ENCODE measurements at regions not wholly inside any gene's neighbourhood (a gene's known extent, or its start where the extent isn't known, plus 50 kb on each side); places are given as distances from the start of the nearest gene placed in this dataset.
"Not testable (repeated sequence)": the region's sequence is repeated elsewhere in the genome, so short reads cannot be mapped to it uniquely, and the experiment has no call there.

DNA sequence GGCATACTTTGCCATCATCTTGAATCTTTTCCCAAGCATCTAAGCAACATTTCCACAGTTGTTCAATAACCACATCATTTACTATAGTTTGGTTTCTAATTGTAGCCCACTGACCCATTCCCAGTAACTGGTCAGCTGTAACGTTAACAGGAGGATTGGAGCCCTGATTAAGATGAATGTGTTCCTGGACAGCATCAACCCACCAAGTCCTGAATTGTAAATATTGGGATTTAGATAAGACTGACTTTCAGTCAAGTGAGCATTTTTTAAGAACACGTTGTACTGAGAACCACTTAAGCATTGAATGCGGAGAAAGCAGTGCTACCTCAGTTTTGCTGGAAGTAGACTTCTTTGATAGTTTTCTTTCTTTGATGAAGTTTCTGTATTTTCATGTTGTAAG is 53.3 kb upstream of the ARL4D start:
- not testable (repeated sequence) for DNase-seq

GRCh38 chr17:43344685-43345084 is 54.1 kb upstream of the ARL4D start:
- no peak for DNase-seq

DNA sequence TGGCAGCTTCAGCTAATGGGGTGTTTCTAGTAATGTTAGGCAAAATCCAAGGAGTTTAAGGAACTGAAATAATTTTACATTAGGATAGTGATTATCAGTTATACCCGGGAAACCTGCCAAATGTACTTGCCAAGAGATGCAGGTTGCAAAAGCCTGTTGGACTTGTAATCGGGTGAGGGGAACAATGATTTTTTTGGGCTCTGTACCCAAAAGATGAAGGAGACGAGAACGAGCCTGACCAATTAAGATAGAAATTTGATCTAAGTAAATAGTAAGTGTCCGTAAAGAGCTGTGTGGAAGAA is 56.3 kb upstream of the ARL4D start:
- no peak for DNase-seq

GRCh38 chr17:43341715-43342588 is 56.8 kb upstream of the ARL4D start:
- DNase-seq: no peak

GRCh38 chr17:43338886-43339516 is 59.8 kb upstream of the ARL4D start:
- peak; percentile 35 to 75 for DNase-seq

DNA sequence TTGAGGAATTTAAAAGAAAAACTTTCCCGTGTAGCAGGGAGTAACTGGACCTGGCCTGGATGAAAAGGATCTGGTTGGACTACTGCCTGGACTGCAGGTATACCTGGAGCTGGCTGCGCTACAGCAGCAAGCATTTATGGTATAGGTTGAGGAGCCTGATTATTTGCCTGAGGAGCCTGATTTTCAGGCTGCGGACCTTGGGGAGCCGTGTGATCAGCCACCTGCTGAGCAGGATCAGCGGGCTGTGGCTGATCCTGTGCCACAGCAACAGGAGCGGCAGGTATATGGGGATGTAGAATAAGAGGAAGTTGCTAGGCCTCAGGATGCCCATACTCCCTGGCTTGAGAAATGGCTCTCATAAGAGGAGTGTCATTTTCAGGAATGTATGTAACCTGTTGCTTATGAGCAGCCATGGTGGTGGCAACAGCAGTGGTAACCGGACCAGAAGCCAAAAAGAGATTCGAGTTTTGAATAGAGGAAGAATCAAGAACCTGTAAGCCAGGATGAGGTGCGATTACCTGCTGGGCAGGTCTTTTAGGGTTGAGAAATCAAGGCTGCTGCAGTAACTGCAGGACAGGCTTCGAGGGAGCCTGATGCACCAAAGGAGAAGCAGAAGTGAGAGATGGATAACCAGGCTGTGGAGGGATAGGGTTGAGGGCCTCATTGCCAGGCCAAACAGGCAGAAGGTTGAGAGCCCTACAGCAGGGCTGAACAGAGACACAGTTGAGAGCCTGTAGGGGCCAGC is 60.9 kb upstream of the ARL4D start:
- no peak for DNase-seq

DNA sequence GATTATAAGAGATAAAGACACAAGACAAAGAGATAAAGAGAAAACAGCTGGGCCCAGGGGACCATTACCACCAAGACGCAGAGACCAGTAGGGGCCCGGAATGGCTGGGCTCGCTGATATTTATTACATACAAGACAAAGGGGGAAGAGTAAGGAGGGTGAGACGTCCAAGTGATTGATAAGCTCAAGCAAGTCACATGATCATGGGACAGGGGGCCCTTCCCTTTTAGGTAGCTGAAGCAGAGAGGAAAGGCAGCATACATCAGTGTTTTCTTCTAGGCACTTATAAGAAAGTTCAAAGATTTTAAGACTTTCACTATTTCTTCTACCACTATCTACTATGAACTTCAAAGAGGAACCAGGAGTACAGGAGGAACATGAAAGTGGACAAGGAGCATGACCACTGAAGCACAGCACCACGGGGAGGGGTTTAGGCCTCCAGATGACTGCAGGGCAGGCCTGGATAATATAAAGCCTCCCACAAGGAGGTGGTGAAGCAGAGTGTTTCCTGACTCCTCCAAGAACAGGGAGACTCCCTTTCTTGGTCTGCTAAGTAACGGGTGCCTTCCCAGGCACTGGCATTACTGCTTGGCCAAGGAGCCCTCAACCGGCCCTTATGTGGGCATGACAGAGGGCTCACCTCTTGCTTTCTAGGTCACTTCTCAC is 63.9 kb upstream of the ARL4D start:
- no peak for DNase-seq

GRCh38 chr17:43333433-43333943 is 65.3 kb upstream of the ARL4D start:
- DNase-seq: no peak

DNA sequence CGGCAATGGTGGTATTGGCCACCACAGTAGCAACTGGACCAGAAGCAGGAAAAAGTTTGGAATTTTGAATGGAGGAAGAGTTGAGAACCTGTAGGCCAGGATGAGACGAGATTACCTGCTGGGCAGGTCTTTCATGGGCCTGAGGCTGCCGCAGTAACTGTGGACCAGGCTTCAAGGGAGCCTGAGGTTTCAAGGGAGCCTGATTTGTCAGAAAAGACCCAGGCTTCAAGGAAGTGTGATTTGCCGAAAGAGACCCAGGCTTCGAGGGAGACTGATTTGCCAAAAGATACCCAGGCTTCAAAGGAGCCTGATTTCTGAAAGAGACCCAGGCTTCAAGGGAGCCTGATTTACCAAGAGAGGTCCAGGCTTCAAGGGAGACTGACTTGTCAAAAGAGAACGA is 66.6 kb upstream of the ARL4D start:
- DNase-seq: no peak

DNA sequence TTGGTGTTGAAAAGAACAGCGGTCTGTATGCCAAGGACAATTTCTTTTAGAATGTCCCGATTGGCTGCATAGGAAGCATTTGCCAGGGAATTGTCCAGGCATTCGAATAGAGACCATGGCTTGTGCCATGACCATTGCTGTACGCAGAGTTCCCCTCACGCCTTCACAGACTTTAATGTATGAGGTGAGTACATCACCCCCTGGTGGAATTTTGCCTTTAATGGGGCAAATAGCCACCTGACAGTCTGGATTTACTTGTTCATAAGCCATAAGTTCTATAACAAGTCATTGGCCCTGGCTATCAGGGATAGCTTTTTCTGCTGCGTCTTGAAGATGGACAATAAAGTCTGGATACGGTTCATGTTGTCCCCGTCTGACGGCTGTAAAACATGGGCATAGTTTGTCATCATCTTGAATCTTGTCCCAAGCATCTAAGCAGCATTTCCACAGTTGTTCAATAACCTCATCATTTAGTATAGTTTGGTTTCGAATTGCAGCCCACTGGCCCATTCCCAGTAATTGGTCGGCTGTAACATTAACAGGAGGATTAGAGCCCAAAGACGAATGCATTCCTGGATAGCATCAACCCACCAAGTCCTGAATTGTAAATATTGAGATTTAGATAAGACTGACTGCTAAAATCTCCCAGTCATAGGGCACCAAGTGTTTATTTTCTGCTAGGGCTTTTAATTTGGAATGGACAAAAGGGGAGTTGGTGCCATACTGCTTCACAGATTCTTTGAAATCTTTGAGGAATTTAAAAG is 67.7 kb upstream of the ARL4D start:
- DNase-seq: no peak

DNA sequence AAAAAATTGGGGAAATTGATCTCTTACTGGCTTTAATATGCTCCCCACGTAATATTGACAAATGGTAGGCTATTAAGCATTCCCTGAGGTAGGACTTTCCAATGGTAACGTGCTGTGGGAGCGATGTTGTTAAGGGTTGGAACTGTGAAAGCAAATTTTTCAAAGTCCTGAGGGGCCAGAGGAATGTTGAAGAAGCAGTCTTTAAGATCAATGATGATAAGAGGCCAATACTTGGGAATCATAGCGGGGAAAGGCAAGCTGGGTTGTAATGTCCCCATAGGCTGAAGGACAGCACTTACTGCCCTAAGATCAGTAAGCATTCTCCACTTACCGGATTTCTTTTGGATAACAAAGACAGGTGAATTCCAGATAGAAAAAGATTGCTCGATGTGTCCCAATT is 69.6 kb upstream of the ARL4D start:
- DNase-seq: no peak

DNA sequence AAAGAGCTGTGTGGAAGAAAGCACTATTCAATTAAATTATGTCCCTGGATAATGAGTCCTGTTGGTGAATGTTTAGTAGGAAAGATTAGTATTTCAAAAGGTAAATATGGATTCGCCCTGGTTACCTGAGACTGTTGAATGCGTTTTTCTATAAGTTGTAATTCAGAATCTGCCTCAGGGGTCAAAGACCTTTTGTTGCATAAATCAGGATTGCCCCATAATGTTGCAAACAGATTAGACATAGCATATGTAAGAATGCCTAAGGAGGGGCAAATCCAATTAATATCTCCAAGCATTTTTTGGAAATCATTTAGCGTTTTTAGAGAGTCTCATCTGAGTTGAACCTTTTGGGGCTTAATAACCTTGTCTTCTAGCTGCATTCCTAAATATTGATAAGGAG is 70.1 kb upstream of the ARL4D start:
- no peak for DNase-seq

DNA sequence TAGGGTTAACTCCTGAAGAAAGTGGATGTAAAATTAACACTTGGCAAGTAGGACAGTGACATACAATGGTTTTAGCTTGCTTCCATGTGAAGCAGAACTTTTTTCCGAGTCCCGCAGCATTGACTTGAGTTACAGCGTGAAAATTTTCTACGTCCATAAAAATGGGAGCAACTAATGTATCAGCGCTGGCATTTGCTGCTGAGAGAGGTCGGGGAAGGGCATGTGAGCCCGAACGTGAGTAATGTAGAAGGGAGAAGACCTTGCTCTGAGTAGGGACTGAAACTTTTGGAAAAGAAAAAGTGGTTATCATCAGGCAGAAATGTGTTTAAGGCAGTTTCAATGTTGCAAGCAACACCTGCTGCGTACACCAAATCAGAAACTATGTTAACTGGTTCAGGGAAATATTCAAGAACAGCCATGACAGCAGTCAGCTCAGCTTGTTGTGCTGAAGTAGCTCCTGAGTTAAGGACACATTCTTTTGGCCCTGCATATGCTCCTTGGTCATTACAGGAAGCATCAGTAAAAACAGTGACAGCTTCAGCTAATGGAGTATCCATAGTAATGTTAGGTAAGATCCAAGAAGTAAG is 70.9 kb upstream of the ARL4D start:
- DNase-seq: no peak

DNA sequence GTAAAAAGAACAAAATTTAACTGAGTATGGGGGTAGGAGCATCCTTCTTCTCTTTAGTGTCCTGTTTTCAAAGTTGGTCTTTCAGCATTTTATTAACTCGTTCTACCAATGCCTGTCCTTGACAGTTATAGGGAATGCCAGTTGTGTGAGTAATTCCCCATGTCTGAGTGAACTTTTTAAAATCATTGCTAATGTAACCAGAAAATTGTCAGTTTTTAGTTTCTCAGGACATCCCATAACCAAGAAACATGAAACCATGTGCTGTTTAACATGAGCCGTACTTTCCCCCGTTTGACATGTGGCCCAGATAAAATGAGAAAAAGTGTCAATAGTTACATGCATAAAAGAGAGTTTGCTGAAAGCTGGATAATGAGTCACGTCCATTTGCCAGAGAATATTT is 71.4 kb upstream of the ARL4D start:
- DNase-seq: no peak

GRCh38 chr17:43326490-43327275 is 72.1 kb upstream of the ARL4D start:
- DNase-seq: no peak

DNA sequence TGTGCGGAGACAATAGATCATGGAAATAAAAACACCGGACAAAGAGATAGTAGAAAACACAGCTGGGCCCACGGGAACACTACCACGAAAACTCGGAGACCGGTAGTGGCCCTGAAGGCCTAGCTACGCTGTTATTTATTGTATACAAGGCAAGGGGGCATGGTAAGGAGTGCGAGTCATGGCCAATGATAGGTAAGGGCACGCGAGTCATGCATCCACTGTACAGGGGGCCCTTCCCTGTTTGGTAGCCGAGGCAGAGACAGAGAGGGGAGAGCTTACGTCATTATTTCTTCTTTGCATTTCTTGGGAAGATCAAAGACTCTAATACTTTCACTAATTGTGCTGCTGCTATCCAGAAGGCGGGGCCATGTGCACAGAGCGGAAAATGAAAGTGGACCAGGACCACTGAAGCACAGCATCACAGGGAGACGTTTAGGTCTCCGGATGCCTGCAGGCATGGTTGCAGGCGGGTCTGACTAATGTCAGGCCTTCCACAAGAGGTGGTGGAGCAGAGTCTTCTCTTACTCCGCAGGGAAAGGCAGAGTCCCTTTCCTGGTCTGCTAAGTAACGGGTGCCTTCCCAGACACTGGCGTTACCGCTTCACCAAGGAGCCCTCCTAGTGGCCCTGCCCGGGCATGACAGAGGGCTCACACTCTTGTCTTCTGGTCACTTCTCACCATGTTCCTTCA is 74.4 kb upstream of the ARL4D start:
- DNase-seq: no peak

- DNase-seq: no peak
Measured at GRCh38 chr17:43319293-43320124, 79.3 kb upstream of the ARL4D start.

DNA sequence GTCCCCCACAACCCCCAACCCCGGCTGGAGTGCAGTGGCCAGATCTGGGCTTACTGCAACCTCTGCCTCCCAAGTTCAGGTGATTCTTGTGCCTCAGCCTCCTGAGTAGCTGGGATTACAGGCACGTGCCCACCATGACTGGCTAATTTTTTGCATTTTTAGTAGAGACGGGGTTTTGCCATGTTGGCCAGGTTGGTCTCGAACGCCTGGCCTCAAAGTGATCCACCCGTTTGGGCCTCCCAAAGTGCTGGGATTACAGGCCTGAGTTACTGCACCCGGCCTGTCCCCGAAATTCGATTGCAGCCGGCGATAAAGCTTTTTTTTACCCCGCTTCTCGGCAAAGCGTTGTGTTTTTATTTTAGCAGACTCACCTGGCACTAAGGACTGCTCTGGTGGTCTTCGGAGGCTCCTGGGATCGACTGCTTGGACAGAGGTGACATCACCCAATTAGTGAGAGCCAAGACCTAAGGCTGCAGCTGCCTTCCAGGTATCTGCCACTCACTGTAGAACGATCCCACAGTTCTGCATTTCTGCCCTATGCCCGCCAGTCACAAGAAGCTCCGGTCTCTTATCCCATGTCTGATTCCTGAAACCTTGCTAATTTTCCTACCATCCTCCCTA is 82.2 kb upstream of the ARL4D start:
- DNase-seq: no peak

- DNase-seq: no peak
Measured at GRCh38 chr17:43315858-43316521, 82.2 kb upstream of the RNU2-1 start.
